ENCODE measurements at regions not wholly inside any gene's neighbourhood (a gene's known extent, or its start where the extent isn't known, plus 50 kb on each side); places are given as distances from the start of the nearest gene placed in this dataset.

- H3K9me3 Mint-ChIP-seq, result peaks cover 0 to 21% (median 9%) of the 10 kb centered on the region in 6 donors
- H3K4me1 Mint-ChIP-seq, result no peaks in the 10 kb centered on the region
- H3K27me3 Mint-ChIP-seq (ENCODE audit: low read depth in 3 of 3), result peaks cover 0 to 2% (median 0%) of the 10 kb centered on the region in 3 donors
- no peak overlapping the region for H3K27ac Mint-ChIP-seq
- H3K36me3 Mint-ChIP-seq, result no peaks in the 10 kb centered on the region
- no peak overlapping the region for H3K4me3 Mint-ChIP-seq
- no peak for DNase-seq
Measured at GRCh38 chr6:86010915-86011786, 368.5 kb upstream of the SYNCRIP start.

- H3K36me3 Mint-ChIP-seq, result no peaks in the 10 kb centered on the region
- H3K4me1 Mint-ChIP-seq, result no peaks in the 10 kb centered on the region
- DNase-seq, result no peak
- H3K4me3 Mint-ChIP-seq, result no peak overlapping the region
- peaks cover 0 to 2% (median 0%) of the 10 kb centered on the region in 3 donors for H3K27me3 Mint-ChIP-seq (ENCODE audit: low read depth in 3 of 3)
- H3K9me3 Mint-ChIP-seq, result peaks cover 7 to 33% (median 18%) of the 10 kb centered on the region in 6 donors
- H3K27ac Mint-ChIP-seq, result no peak overlapping the region
Measured at GRCh38 chr6:85997206-85997605, 354.5 kb upstream of the SYNCRIP start.

- no peak overlapping the region for H3K4me3 Mint-ChIP-seq
- H3K27me3 Mint-ChIP-seq (ENCODE audit: low read depth in 3 of 3), result peaks cover 0 to 3% (median 2%) of the 10 kb centered on the region in 3 donors
- DNase-seq, result no peak
- peaks cover 10 to 33% (median 19%) of the 10 kb centered on the region in 6 donors for H3K9me3 Mint-ChIP-seq
- H3K36me3 Mint-ChIP-seq, result no peaks in the 10 kb centered on the region
- H3K27ac Mint-ChIP-seq, result no peak overlapping the region
- H3K4me1 Mint-ChIP-seq, result no peaks in the 10 kb centered on the region
Measured at GRCh38 chr6:85996034-85996375, 353.3 kb upstream of the SYNCRIP start.

GRCh38 chr6:85995339-85996033 is 352.8 kb upstream of the SYNCRIP start:
- no peak for DNase-seq
- Mint-ChIP-seq H3K4me1 (no peaks in the 10 kb centered on the region), H3K27ac (no peak overlapping the region), H3K36me3 (no peaks in the 10 kb centered on the region), H3K4me3 (no peak overlapping the region), H3K27me3 (ENCODE audit: low read depth in 3 of 3) (peaks cover 0 to 4% (median 3%) of the 10 kb centered on the region in 3 donors), H3K9me3 (peaks cover 10 to 33% (median 20%) of the 10 kb centered on the region in 6 donors)

GRCh38 chr6:85986681-85987080 is 344.0 kb upstream of the SYNCRIP start:
- no peak overlapping the region for H3K27ac Mint-ChIP-seq
- no peaks in the 10 kb centered on the region for H3K4me1 Mint-ChIP-seq
- peaks cover 0 to 9% (median 0%) of the 10 kb centered on the region in 3 donors for H3K27me3 Mint-ChIP-seq (ENCODE audit: low read depth in 3 of 3)
- no peak overlapping the region for H3K4me3 Mint-ChIP-seq
- no peaks in the 10 kb centered on the region for H3K36me3 Mint-ChIP-seq
- peaks cover 7 to 33% (median 21%) of the 10 kb centered on the region in 6 donors for H3K9me3 Mint-ChIP-seq
- no peak for DNase-seq

- no peak overlapping the region for H3K27ac Mint-ChIP-seq
- DNase-seq, result no peak
- H3K27me3 Mint-ChIP-seq (ENCODE audit: low read depth in 3 of 3), result peaks cover 0 to 5% (median 2%) of the 10 kb centered on the region in 3 donors
- H3K36me3 Mint-ChIP-seq, result no peaks in the 10 kb centered on the region
- H3K4me3 Mint-ChIP-seq, result no peak overlapping the region
- peaks cover 10 to 29% (median 20%) of the 10 kb centered on the region in 6 donors for H3K9me3 Mint-ChIP-seq
- H3K4me1 Mint-ChIP-seq, result no peaks in the 10 kb centered on the region
Measured at GRCh38 chr6:85983032-85983659, 340.5 kb upstream of the SYNCRIP start.

GRCh38 chr6:85977661-85978060 is 335.0 kb upstream of the SYNCRIP start:
- H3K27me3 Mint-ChIP-seq (ENCODE audit: low read depth in 3 of 3), result peaks cover 0 to 2% (median 0%) of the 10 kb centered on the region in 3 donors
- peaks cover 11 to 32% (median 13%) of the 10 kb centered on the region in 6 donors for H3K9me3 Mint-ChIP-seq
- DNase-seq, result no peak
- no peaks in the 10 kb centered on the region for H3K4me1 Mint-ChIP-seq
- H3K36me3 Mint-ChIP-seq, result no peaks in the 10 kb centered on the region
- no peak overlapping the region for H3K4me3 Mint-ChIP-seq
- no peak overlapping the region for H3K27ac Mint-ChIP-seq

- no peak for DNase-seq
- peaks cover 0 to 3% (median 0%) of the 10 kb centered on the region in 3 donors for H3K27me3 Mint-ChIP-seq (ENCODE audit: low read depth in 3 of 3)
- H3K36me3 Mint-ChIP-seq, result no peaks in the 10 kb centered on the region
- H3K4me3 Mint-ChIP-seq, result no peak overlapping the region
- peaks cover 8 to 32% (median 13%) of the 10 kb centered on the region in 6 donors for H3K9me3 Mint-ChIP-seq
- H3K4me1 Mint-ChIP-seq, result no peaks in the 10 kb centered on the region
- no peak overlapping the region for H3K27ac Mint-ChIP-seq
Measured at GRCh38 chr6:85975957-85976356, 333.3 kb upstream of the SYNCRIP start.

GRCh38 chr6:85971238-85971637 is 328.6 kb upstream of the SYNCRIP start:
- no peak for DNase-seq
- H3K4me3 Mint-ChIP-seq, result no peak overlapping the region
- peaks cover 0 to 1% (median 0%) of the 10 kb centered on the region in 3 donors for H3K27me3 Mint-ChIP-seq (ENCODE audit: low read depth in 3 of 3)
- H3K4me1 Mint-ChIP-seq, result no peaks in the 10 kb centered on the region
- H3K9me3 Mint-ChIP-seq, result peaks cover 6 to 20% (median 9%) of the 10 kb centered on the region in 6 donors
- no peak overlapping the region for H3K27ac Mint-ChIP-seq
- H3K36me3 Mint-ChIP-seq, result no peaks in the 10 kb centered on the region

GRCh38 chr6:85966828-85967227 is 324.1 kb upstream of the SYNCRIP start:
- no peak overlapping the region for H3K4me3 Mint-ChIP-seq

GRCh38 chr6:85961746-85962145 is 319.1 kb upstream of the SYNCRIP start:
- DNase-seq, result no peak
- H3K4me1 Mint-ChIP-seq, result no peaks in the 10 kb centered on the region
- no peaks in the 10 kb centered on the region for H3K36me3 Mint-ChIP-seq
- H3K9me3 Mint-ChIP-seq, result peaks cover 0 to 33% (median 10%) of the 10 kb centered on the region in 6 donors
- peaks cover 0 to 1% (median 0%) of the 10 kb centered on the region in 3 donors for H3K27me3 Mint-ChIP-seq (ENCODE audit: low read depth in 3 of 3)
- H3K27ac Mint-ChIP-seq, result no peak overlapping the region
- H3K4me3 Mint-ChIP-seq, result no peak overlapping the region

More at GRCh38 chr6:85966828-85967227, 324.1 kb upstream of the SYNCRIP start:
- DNase-seq, result no peak
- H3K4me1 Mint-ChIP-seq, result no peaks in the 10 kb centered on the region
- no peaks in the 10 kb centered on the region for H3K36me3 Mint-ChIP-seq
- peaks cover 0 to 12% (median 4%) of the 10 kb centered on the region in 6 donors for H3K9me3 Mint-ChIP-seq
- peaks cover 0 to 1% (median 0%) of the 10 kb centered on the region in 3 donors for H3K27me3 Mint-ChIP-seq (ENCODE audit: low read depth in 3 of 3)
- no peak overlapping the region for H3K27ac Mint-ChIP-seq

- Mint-ChIP-seq H3K9me3 (peaks cover 0 to 33% (median 11%) of the 10 kb centered on the region in 6 donors), H3K36me3 (no peaks in the 10 kb centered on the region), H3K4me1 (no peaks in the 10 kb centered on the region), H3K27ac (no peak overlapping the region), H3K4me3 (no peak overlapping the region), H3K27me3 (ENCODE audit: low read depth in 3 of 3) (peaks cover 0 to 1% (median 0%) of the 10 kb centered on the region in 3 donors)
- DNase-seq, result no peak
Measured at GRCh38 chr6:85961125-85961524, 318.4 kb upstream of the SYNCRIP start.

GRCh38 chr6:85948481-85948880 is 305.8 kb upstream of the SYNCRIP start:
- Mint-ChIP-seq H3K9me3 (peaks cover 3 to 25% (median 10%) of the 10 kb centered on the region in 6 donors), H3K4me1 (no peaks in the 10 kb centered on the region), H3K4me3 (no peak overlapping the region), H3K36me3 (no peaks in the 10 kb centered on the region), H3K27ac (no peak overlapping the region), H3K27me3 (ENCODE audit: low read depth in 3 of 3) (peaks cover 0 to 2% (median 0%) of the 10 kb centered on the region in 3 donors)
- no peak for DNase-seq

All from immature natural killer cell (primary cell).